ENCODE measurements at regions not wholly inside any gene's neighbourhood (a gene's known extent, or its start where the extent isn't known, plus 50 kb on each side); places are given as distances from the start of the nearest gene placed in this dataset.

- TF ChIP-seq POLR2A (IDR thresholded peaks at IDR 0.05) (no peak), CTCF (IDR thresholded peaks at IDR 0.05 in 4 of 5, conservative IDR thresholded peaks at IDR 0.05 in 1 of 5) (no peak)
Observed at GRCh38 chr10:121138112-121138860, 287.1 kb downstream of the WDR11 start.

All from gastrocnemius medialis (tissue), 4 donors.